Activated T-cell treated with anti-CD3 and anti-CD28 coated beads, Interleukin-2, amount 50 U/mL, for 4 hours (primary cell): ENCODE measurements at regions not wholly inside any gene's neighbourhood (a gene's known extent, or its start where the extent isn't known, plus 50 kb on each side); places are given as distances from the start of the nearest gene placed in this dataset.
"Not testable (repeated sequence)": the region's sequence is repeated elsewhere in the genome, so short reads cannot be mapped to it uniquely, and the experiment has no call there.

Experiments
- ATAC-seq, 2 donors: fragments of 200-7000 bp; cut with Tn5 transposase; one replicate each; pipeline ENCODE4 v1.10.0; 2021
- DNase-seq: peaks from one replicate; pipeline ENCODE4 v3.0.0-alpha.2; 2020
- H3K27me3 Mint-ChIP-seq: one replicate; pipeline ENCODE4 v1.8.0; 2021; ENCODE audit warnings: low read depth, mixed read lengths
- H3K36me3 Mint-ChIP-seq: one replicate; pipeline ENCODE4 v1.8.0; 2022; ENCODE audit warnings: mixed read lengths; ENCODE audit not compliant: insufficient read depth
- H3K4me1 Mint-ChIP-seq: one replicate; pipeline ENCODE4 v1.8.0; 2021; ENCODE audit warnings: low read depth, mixed read lengths
- H3K4me3 Mint-ChIP-seq: one replicate; pipeline ENCODE4 v1.8.0; 2021; ENCODE audit warnings: mild to moderate bottlenecking, moderate library complexity, mixed read lengths
- H3K9me3 Mint-ChIP-seq: one replicate; pipeline ENCODE4 v1.8.0; 2021; ENCODE audit warnings: mixed read lengths

DNA sequence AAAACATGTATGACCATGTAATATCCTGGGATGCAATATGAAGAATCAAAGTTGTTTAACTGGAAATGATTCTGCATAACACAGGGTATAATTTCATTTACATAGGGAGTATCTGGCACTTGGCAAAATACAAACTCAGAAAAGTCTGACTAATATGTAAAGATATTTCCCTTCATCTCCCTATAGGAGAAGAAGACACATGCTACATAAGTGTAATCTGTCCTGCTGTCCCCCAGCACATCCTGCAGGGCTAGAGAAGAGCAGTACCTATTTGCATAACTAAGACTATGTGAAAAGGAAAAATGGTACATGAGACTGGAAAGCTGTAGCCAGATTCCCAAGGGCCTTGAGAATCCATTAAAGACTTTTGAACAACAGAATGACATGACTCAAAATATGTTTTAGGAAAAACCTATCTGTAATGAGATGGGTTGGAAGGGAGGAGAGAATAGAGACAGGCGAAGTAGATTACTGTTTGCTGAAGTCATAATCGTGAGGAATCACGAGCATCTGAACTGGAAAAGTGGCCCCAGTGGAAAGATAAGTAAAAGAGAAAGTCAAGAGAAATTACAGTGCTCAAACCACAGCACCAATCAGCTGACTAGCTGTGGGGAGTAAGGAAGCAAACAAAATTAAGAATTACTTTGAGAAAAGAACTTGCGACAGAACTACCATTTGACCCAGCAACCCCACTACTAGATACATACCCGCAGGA lies 155.1 kb upstream of the HMGA2 start:
- H3K4me1 Mint-ChIP-seq, result peaks cover 2% of the 10 kb centered on the region
- peaks cover 6% of the 10 kb centered on the region for H3K27me3 Mint-ChIP-seq
- no peaks in the 10 kb centered on the region for H3K36me3 Mint-ChIP-seq
- no peak overlapping the region for H3K4me3 Mint-ChIP-seq
- no peaks in the 10 kb centered on the region for H3K9me3 Mint-ChIP-seq
- ATAC-seq, result no peak
- DNase-seq, result no peak

DNA sequence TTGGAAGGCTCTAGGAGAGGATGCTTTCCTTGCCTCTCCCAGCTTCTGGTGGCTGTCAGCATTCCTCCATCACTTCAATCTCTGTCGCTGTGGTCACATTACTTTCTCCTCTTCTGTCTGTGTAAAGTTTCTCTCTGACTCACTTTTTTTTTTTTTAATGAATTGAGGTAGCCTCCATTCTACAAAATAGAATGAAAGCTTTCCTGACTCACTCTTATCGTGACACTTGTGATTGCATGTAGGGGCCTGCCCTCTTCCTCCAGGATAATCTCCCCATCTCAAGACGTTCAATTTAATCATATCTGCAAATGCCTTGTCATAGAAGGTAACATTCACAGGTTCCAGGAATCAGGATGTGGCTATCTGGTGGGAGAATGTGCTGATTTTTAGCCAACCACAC lies 153.5 kb upstream of the HMGA2 start:
- Mint-ChIP-seq H3K27me3 (peaks cover 6% of the 10 kb centered on the region), H3K36me3 (no peaks in the 10 kb centered on the region), H3K9me3 (no peaks in the 10 kb centered on the region), H3K4me3 (no peak overlapping the region), H3K4me1 (peaks cover 2% of the 10 kb centered on the region)
- ATAC-seq, result peak in 1 of 2 donors; percentile 17
- no peak for DNase-seq

- H3K4me1 Mint-ChIP-seq, result no peaks in the 10 kb centered on the region
- no peaks in the 10 kb centered on the region for H3K36me3 Mint-ChIP-seq
- peaks cover 2% of the 10 kb centered on the region for H3K27me3 Mint-ChIP-seq
- H3K9me3 Mint-ChIP-seq, result no peaks in the 10 kb centered on the region
- DNase-seq (no peak), ATAC-seq (no peak)
- H3K4me3 Mint-ChIP-seq, result no peak overlapping the region
These were observed 151.8 kb upstream of the HMGA2 start for GRCh38 chr12:65672441-65672840.

DNA sequence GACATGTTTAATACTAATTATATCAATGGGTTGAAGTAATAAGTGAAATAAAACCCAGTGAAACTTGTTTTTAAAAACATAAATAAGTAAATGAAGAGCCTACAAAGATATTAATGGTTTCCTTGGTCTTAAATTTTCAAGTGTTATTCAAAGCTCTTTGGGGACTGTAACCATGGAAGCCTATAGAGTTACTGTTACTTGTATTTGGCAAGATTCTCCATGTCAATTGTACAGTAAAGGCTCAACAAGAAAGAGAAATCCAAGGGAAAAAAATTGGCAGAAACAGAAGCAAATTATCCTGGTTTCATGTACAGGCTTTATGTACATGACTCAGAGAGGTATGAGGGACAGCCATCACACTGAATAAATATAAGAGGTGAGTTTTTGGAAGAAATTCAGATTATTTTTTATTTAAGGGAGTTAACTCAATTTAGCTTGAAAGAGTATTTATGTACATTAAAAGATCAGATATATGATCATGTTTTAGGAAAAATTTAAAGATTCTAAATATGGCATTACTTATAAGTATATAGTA lies 151.1 kb upstream of the HMGA2 start:
- Mint-ChIP-seq H3K36me3 (no peaks in the 10 kb centered on the region), H3K4me3 (no peak overlapping the region)
- ATAC-seq, result no peak

DNA sequence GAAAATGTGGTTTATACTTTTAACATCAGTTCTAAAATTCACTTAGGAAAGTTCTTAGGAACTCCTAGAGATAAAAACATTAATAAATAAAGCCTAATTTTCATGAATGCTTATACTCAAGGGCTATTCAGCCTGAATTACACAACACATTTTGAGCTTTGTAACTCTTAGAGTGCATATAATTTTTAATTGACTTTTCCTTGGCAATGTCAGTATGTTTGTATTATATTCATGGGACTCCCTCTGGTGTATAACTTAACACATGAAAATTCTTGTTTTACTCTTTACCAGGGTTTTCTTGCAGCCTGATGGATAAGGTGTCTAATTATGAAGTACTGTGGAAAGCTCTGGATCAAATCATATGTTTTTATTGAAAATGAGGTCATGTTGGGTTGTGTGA lies 150.6 kb upstream of the HMGA2 start:
- DNase-seq (no peak), ATAC-seq (no peak)
- Mint-ChIP-seq H3K4me1 (no peaks in the 10 kb centered on the region), H3K9me3 (peaks cover 4% of the 10 kb centered on the region), H3K4me3 (no peak overlapping the region), H3K27me3 (peaks cover 2% of the 10 kb centered on the region), H3K36me3 (no peaks in the 10 kb centered on the region)

More for the DNA sequence above, 151.1 kb upstream of the HMGA2 start:
- DNase-seq, result no peak
- Mint-ChIP-seq H3K27me3 (peaks cover 2% of the 10 kb centered on the region), H3K9me3 (peaks cover 2% of the 10 kb centered on the region), H3K4me1 (no peaks in the 10 kb centered on the region)

- H3K36me3 Mint-ChIP-seq, result no peaks in the 10 kb centered on the region
- peaks cover 2% of the 10 kb centered on the region for H3K27me3 Mint-ChIP-seq
- ATAC-seq, result no peak
- H3K4me3 Mint-ChIP-seq, result no peak overlapping the region
- no peaks in the 10 kb centered on the region for H3K4me1 Mint-ChIP-seq
- peaks cover 4% of the 10 kb centered on the region for H3K9me3 Mint-ChIP-seq
- DNase-seq, result no peak
These were observed 149.1 kb upstream of the HMGA2 start for GRCh38 chr12:65675141-65675621.

DNA sequence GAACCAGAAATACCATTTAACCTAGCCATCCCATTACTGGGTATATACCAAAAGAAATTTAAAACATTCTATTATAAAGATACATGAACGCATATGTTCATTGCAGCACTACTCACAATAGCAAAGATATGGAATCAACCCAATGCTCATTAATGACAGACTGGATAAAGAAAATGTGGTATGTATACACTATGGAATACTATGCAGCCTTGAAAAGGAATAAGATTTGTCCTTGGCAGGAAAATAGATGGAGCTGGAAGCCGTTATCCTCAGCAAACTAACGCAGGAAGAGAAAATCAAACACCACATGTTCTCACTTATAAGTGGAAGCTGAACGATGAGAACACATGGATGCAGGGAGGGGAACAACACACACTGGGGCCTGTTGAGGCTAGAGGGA lies 146.1 kb upstream of the HMGA2 start:
- not testable (repeated sequence) for DNase-seq, H3K9me3 Mint-ChIP-seq, ATAC-seq, H3K4me1 Mint-ChIP-seq, H3K4me3 Mint-ChIP-seq, H3K27me3 Mint-ChIP-seq, H3K36me3 Mint-ChIP-seq

- Mint-ChIP-seq H3K4me1 (no peaks in the 10 kb centered on the region), H3K36me3 (no peaks in the 10 kb centered on the region), H3K4me3 (no peak overlapping the region), H3K9me3 (peaks cover 4% of the 10 kb centered on the region), H3K27me3 (no peaks in the 10 kb centered on the region)
- DNase-seq (no peak), ATAC-seq (no peak)
These were observed 143.1 kb upstream of the HMGA2 start for GRCh38 chr12:65681226-65681625.

- ATAC-seq (no peak), DNase-seq (no peak)
- Mint-ChIP-seq H3K4me3 (no peak overlapping the region), H3K36me3 (no peaks in the 10 kb centered on the region), H3K27me3 (no peaks in the 10 kb centered on the region), H3K9me3 (peaks cover 4% of the 10 kb centered on the region), H3K4me1 (no peaks in the 10 kb centered on the region)
These were observed 142.2 kb upstream of the HMGA2 start for GRCh38 chr12:65682112-65682511.

- H3K27me3 Mint-ChIP-seq, result no peaks in the 10 kb centered on the region
- H3K36me3 Mint-ChIP-seq, result no peaks in the 10 kb centered on the region
- ATAC-seq, result no peak
- no peak overlapping the region for H3K4me3 Mint-ChIP-seq
- DNase-seq, result no peak
- H3K9me3 Mint-ChIP-seq, result no peaks in the 10 kb centered on the region
- H3K4me1 Mint-ChIP-seq, result no peaks in the 10 kb centered on the region
These were observed 139.4 kb upstream of the HMGA2 start for GRCh38 chr12:65684906-65685305.

- Mint-ChIP-seq H3K9me3 (no peaks in the 10 kb centered on the region), H3K36me3 (no peaks in the 10 kb centered on the region), H3K4me1 (no peaks in the 10 kb centered on the region), H3K4me3 (no peak overlapping the region), H3K27me3 (no peaks in the 10 kb centered on the region)
- ATAC-seq (no peak), DNase-seq (no peak)
These were observed 138.8 kb upstream of the HMGA2 start for GRCh38 chr12:65685514-65685913.

- H3K27me3 Mint-ChIP-seq, result peaks cover 2% of the 10 kb centered on the region
- no peaks in the 10 kb centered on the region for H3K4me1 Mint-ChIP-seq
- H3K9me3 Mint-ChIP-seq, result peaks cover 4% of the 10 kb centered on the region
- DNase-seq, result no peak
- H3K36me3 Mint-ChIP-seq, result no peaks in the 10 kb centered on the region
- ATAC-seq, result no peak
- no peak overlapping the region for H3K4me3 Mint-ChIP-seq
These were observed 134.8 kb upstream of the HMGA2 start for GRCh38 chr12:65689508-65689907.

DNA sequence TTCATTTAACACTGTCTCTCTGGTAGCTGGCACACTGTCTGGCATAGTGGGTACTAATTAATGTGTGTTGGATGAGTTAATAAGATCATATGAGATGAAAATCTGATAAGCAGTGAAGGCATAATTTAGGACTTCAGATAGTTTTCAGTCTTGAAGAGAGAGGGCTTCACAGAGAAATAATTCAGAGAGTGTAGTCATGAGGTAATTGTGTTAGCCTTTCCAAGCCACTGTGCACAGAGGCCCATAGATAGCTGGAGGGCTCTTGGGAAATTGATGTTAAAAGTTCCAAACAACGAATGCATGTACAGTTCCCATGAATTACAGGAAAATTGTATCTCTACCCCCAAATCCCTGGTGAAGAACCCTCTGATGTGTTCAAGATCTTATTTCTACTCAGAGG lies 133.8 kb upstream of the HMGA2 start:
- no peak for DNase-seq
- H3K4me3 Mint-ChIP-seq, result no peak overlapping the region
- H3K27me3 Mint-ChIP-seq, result peaks cover 2% of the 10 kb centered on the region
- H3K4me1 Mint-ChIP-seq, result no peaks in the 10 kb centered on the region
- no peaks in the 10 kb centered on the region for H3K36me3 Mint-ChIP-seq
- no peak for ATAC-seq
- peaks cover 4% of the 10 kb centered on the region for H3K9me3 Mint-ChIP-seq

DNA sequence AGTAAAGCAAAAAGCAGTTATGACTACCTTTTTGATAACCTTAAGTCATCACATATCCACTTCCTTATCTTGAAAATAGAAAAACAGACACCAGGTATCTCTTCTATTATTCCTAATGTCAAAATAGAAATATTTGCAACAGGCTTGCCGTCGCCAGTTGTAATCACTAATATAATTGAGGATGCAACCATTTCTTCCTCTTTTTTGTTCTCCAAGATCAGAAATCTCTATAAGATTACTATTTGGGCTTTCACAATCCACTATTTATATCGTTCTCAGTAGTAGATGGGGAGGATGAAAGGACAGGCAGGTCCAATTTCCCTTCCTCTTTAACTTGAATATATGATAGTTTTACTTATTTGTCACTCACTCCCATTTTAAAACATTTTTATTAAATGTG lies 130.2 kb upstream of the HMGA2 start:
- no peak for ATAC-seq
- Mint-ChIP-seq H3K4me1 (no peaks in the 10 kb centered on the region), H3K4me3 (no peak overlapping the region)

GRCh38 chr12:65695113-65695865 lies 129.0 kb upstream of the HMGA2 start:
- ATAC-seq, result no peak
- Mint-ChIP-seq H3K36me3 (no peaks in the 10 kb centered on the region), H3K4me3 (no peak overlapping the region), H3K4me1 (no peaks in the 10 kb centered on the region), H3K9me3 (peaks cover 4% of the 10 kb centered on the region), H3K27me3 (peaks cover 2% of the 10 kb centered on the region)
- DNase-seq, result no peak

More for the DNA sequence above, 130.2 kb upstream of the HMGA2 start:
- Mint-ChIP-seq H3K36me3 (no peaks in the 10 kb centered on the region), H3K9me3 (peaks cover 4% of the 10 kb centered on the region), H3K27me3 (peaks cover 2% of the 10 kb centered on the region)
- no peak for DNase-seq
